K562 (cell line): ENCODE measurements at regions not wholly inside any gene's neighbourhood (a gene's known extent, or its start where the extent isn't known, plus 50 kb on each side); places are given as distances from the start of the nearest gene placed in this dataset.

Source experiments
- ATAC-seq: fragments of 200-7000 bp; cut with Tn5 transposase; 3 replicates; pipeline ENCODE4 v1.9.1; 2020; ENCODE audit warnings: moderate library complexity
- BruUV-seq: library from RNA; stranded (reverse); fragments of 400-500 nt; replicated peaks from 2 replicates; lab custom pipeline; 2021; lab: Mats Ljungman, UMichigan
- CTCF ChIA-PET: fragments of 300-600 bp; formaldehyde crosslinking; extraction: SDS; loops from one replicate; lab custom pipeline; 2021; ENCODE audit warnings: low intra/inter-chr PET ratio; lab: Yijun Ruan, JAX
- POLR2A ChIA-PET: fragments of 300-600, 350-650 bp; sonication (Branson Sonifier 250); formaldehyde crosslinking; extraction: SDS; loops from one replicate; lab custom pipeline; 2021; ENCODE audit warnings: antibody characterized with exemption, inconsistent platforms; lab: Yijun Ruan, JAX
- DNase-seq, 4 experiments: peaks; one replicate each; pipeline versions ENCODE4 v3.0.0 to v3.0.0-alpha.2; 2011 to 2018; ENCODE audit warnings: low spot score in 3 of 4, mixed read lengths in 3 of 4; ENCODE audit errors: extremely low read depth in 1 of 4
- FAIRE-seq: peaks from 2 replicates; lab custom pipeline; 2011; peaks lifted over from hg19 to GRCh38; lab: Jason Lieb, UNC
- H2AFZ ChIP-seq: 2 replicates; pipeline ENCODE4 v1.6.0; 2011; ENCODE audit warnings: low read depth, low read length, control low read depth, inconsistent platforms
- H3K27ac ChIP-seq: fragments of 200-600 bp; 3 replicates; pipeline ENCODE4 v1.8.0; 2011; ENCODE audit warnings: low read depth, mild to moderate bottlenecking, control low read depth, inconsistent platforms, low read length, moderate library complexity, mixed read lengths; ENCODE audit errors: extremely low read depth
- H3K27me3 ChIP-seq, 2 experiments: fragments of 300-600 bp in 1 of 2; 2 replicates in 1 of 2; 3 replicates in 1 of 2; pipeline versions ENCODE4 v1.6.0 to v1.8.0; 2011; ENCODE audit warnings: inconsistent platforms in 2 of 2, low read length in 2 of 2, mild to moderate bottlenecking in 1 of 2, mixed read lengths in 1 of 2, moderate library complexity in 1 of 2; ENCODE audit not compliant: control insufficient read depth in 2 of 2, insufficient read depth in 2 of 2
- H3K36me3 ChIP-seq: fragments of 300-600 bp; 3 replicates; pipeline ENCODE4 v1.8.0; 2011; ENCODE audit warnings: mild to moderate bottlenecking, low read length, inconsistent platforms; ENCODE audit not compliant: control insufficient read depth, insufficient read depth
- H3K4me1 ChIP-seq, 2 experiments: fragments of 200-600 bp in 1 of 2; replicated peaks in 1 of 2; 2 replicates in 1 of 2; 3 replicates in 1 of 2; pipeline versions ENCODE4 v1.5.1 to v1.8.0; 2011; ENCODE audit warnings: inconsistent platforms in 2 of 2, low read length in 2 of 2, mild to moderate bottlenecking in 1 of 2, mixed read lengths in 1 of 2, moderate library complexity in 1 of 2; ENCODE audit not compliant: control insufficient read depth in 2 of 2, insufficient read depth in 2 of 2
- H3K4me2 ChIP-seq: 2 replicates; pipeline ENCODE4 v1.6.1; 2011; ENCODE audit warnings: low read length, control low read depth, inconsistent platforms, mixed read lengths; ENCODE audit not compliant: insufficient read depth
- H3K4me3 ChIP-seq: fragments of 200-600 bp; sonication (generic), shearing (Covaris generic); 2 replicates; pipeline ENCODE4 v1.5.1; 2016; ENCODE audit warnings: control low read depth, inconsistent platforms
- H3K79me2 ChIP-seq: fragments of 200-600 bp; 3 replicates; pipeline ENCODE4 v1.8.0; 2011; ENCODE audit warnings: low read length, inconsistent platforms; ENCODE audit not compliant: control insufficient read depth, insufficient read depth
- H3K9ac ChIP-seq, 2 experiments: 2 replicates each; pipeline versions ENCODE4 v1.6.0 to v1.6.1; 2011; ENCODE audit warnings: low read depth in 2 of 2, low read length in 2 of 2, control low read depth in 1 of 2, inconsistent platforms in 1 of 2, mild to moderate bottlenecking in 1 of 2, mixed read lengths in 1 of 2; ENCODE audit not compliant: insufficient read depth in 1 of 2
- H3K9me1 ChIP-seq: one replicate; pipeline ENCODE4 v1.6.0; 2011; ENCODE audit warnings: inconsistent platforms, mild to moderate bottlenecking, low read length, moderate library complexity; ENCODE audit not compliant: control insufficient read depth, insufficient read depth
- H3K9me3 ChIP-seq: replicated peaks from 2 replicates; pipeline ENCODE4 v1.5.1; 2011; ENCODE audit warnings: low read depth, low read length, inconsistent platforms; ENCODE audit not compliant: control insufficient read depth, insufficient read depth
- H4K20me1 ChIP-seq: replicated peaks from 2 replicates; pipeline ENCODE4 v1.6.1; 2011; ENCODE audit warnings: low read length, inconsistent platforms, mixed read lengths; ENCODE audit not compliant: control insufficient read depth, insufficient read depth
- ETV5 ChIP-seq: sonication (generic); formaldehyde crosslinking; IDR thresholded peaks from 2 replicates; pipeline ENCODE4 v1.4.0; 2020; ENCODE audit warnings: low read depth, mild to moderate bottlenecking, missing genetic modification reagents
- PHF8 ChIP-seq: fragments of 200-600 bp; sonication (generic); IDR thresholded peaks from 2 replicates; pipeline ENCODE4 v1.6.1; 2012; ENCODE audit warnings: mixed run types, mild to moderate bottlenecking, inconsistent platforms, low read length, moderate library complexity, borderline replicate concordance
- POLR2A ChIP-seq: fragments of 450-650 bp; conservative IDR thresholded peaks from 2 replicates; pipeline ENCODE4 v1.6.1; 2016
- SRSF1 ChIP-seq: fragments of 200-400 bp; formaldehyde crosslinking; IDR thresholded peaks from 2 replicates; pipeline ENCODE4 v1.6.1; 2017; ENCODE audit warnings: mild to moderate bottlenecking, low read depth, low read length, moderate library complexity
- TRIM24 ChIP-seq, 2 experiments: fragments of 450-650 bp; IDR thresholded peaks; 2 replicates each; pipeline ENCODE4 v1.6.1; 2016
- ZNF143 ChIP-seq: sonication (generic); formaldehyde crosslinking; IDR thresholded peaks from 2 replicates; pipeline ENCODE4 v1.9.0; 2022; ENCODE audit warnings: mild to moderate bottlenecking, missing genetic modification reagents
- ZNF79 ChIP-seq: fragments of 250-450 bp; sonication (Bioruptor Pico); IDR thresholded peaks from 2 replicates; pipeline ENCODE4 v1.4.0; 2020; ENCODE audit warnings: low read depth, mild to moderate bottlenecking, moderate library complexity
- ZSCAN32 ChIP-seq: fragments of 450-650 bp; formaldehyde crosslinking; IDR thresholded peaks from 2 replicates; pipeline ENCODE4 v1.4.0; 2020; ENCODE audit warnings: mild to moderate bottlenecking, moderate library complexity
- WGBS: fragments of 100-300 bp; shearing (Covaris generic); methylation state at CpG from one replicate; pipeline ENCODE4 v1.1.6; 2016; ENCODE audit warnings: low coverage, mixed read lengths; ENCODE audit not compliant: insufficient coverage; ENCODE audit errors: missing lambda C conversion rate; 5-methylcytosine and 5-hydroxymethylcytosine counted together
- in situ Hi-C: fragments of 300-500 bp; cut with MboI; formaldehyde crosslinking; loops from 4 replicates; pipeline ENCODE4 v1.15.0; 2018; ENCODE audit warnings: inconsistent platforms, mixed read lengths
- intact Hi-C: fragments of 100-400 bp; cut with micrococcal nuclease; formaldehyde crosslinking; loops from 2 replicates; pipeline ENCODE4 v1.14.2; 2022
- TF ChIP-seq, protein P1 (sequence below): fragments of 450-650 bp; IDR thresholded peaks from 2 replicates; pipeline ENCODE4 v1.7.1; 2018; ENCODE audit warnings: mild to moderate bottlenecking, low read depth; ENCODE audit not compliant: partially characterized antibody

DNA sequence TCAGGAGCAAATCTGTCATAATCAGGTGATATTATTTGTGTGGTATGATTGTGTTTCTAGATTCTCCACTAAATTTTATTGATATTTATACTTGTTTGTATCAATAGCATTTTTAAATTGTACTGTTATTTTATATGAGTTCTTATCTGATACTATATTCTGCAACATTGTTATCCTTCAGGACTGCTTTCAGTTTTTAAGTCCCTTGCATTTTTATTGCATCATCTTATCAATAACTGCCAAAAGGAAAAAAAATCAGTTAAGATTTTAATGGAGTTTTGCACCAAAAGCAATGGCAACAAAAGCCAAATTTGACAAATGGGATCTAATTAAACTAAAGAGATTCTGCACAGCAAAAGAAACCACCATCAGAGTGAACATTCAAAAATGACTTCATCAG is 741.3 kb upstream of the CTNND2 start (continued):
- TF ChIP-seq, protein P1, sequence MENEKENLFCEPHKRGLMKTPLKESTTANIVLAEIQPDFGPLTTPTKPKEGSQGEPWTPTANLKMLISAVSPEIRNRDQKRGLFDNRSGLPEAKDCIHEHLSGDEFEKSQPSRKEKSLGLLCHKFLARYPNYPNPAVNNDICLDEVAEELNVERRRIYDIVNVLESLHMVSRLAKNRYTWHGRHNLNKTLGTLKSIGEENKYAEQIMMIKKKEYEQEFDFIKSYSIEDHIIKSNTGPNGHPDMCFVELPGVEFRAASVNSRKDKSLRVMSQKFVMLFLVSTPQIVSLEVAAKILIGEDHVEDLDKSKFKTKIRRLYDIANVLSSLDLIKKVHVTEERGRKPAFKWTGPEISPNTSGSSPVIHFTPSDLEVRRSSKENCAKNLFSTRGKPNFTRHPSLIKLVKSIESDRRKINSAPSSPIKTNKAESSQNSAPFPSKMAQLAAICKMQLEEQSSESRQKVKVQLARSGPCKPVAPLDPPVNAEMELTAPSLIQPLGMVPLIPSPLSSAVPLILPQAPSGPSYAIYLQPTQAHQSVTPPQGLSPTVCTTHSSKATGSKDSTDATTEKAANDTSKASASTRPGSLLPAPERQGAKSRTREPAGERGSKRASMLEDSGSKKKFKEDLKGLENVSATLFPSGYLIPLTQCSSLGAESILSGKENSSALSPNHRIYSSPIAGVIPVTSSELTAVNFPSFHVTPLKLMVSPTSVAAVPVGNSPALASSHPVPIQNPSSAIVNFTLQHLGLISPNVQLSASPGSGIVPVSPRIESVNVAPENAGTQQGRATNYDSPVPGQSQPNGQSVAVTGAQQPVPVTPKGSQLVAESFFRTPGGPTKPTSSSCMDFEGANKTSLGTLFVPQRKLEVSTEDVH: no peak
- no peak for TF ChIP-seq PHF8
- TF ChIP-seq TRIM24 (IDR thresholded peaks at IDR 0.05): peak; percentile 79 to 90; a peak in 3 of 4 replicates
- TF ChIP-seq ZSCAN32 (CRISPR knock-in tag): peak; percentile 63; the same call in 1 of the 2 replicates
- TF ChIP-seq POLR2A: no peak

DNA sequence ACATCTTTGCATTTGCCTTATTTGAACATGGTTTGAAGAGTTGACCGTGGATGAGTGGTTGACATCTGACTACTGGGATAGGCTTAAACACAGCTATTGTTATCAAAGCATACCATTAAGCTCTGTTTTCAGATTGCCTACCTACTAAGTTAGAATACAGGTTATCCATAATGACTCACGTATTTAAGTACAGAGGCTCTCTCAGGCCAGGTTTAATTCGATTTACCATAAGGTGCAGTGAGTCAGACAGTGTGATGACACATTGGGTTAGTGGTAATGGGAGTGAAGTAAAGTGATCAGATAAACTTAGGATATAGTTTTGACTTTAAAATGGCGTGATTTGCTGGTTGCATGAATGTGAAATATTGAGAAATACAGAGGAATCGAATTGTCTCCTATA is 732.0 kb upstream of the CTNND2 start:
- POLR2A ChIA-PET: no interaction called here

More for the DNA sequence above, 732.0 kb upstream of the CTNND2 start:
- Histone ChIP-seq H3K9me1 (no peaks in the 10 kb centered on the region), H3K9me3 (no peaks in the 10 kb centered on the region), H3K4me1 (no peaks in the 10 kb centered on the region), H3K79me2 (peaks cover 4% of the 10 kb centered on the region; the same call in 2 of the 3 replicates), H3K4me3 (no peak overlapping the region), H3K9ac (no peak overlapping the region), H3K27ac (no peak overlapping the region), H2AFZ (no peak overlapping the region), H3K36me3 (peaks cover 7% of the 10 kb centered on the region; the same call in 1 of the 3 replicates), H3K27me3 (no peaks in the 10 kb centered on the region), H4K20me1 (no peaks in the 10 kb centered on the region), H3K4me2 (no peak overlapping the region)
- in situ Hi-C loops (no loop called here), intact Hi-C loops (no loop called here)
- CTCF ChIA-PET: no interaction called here
- FAIRE-seq (no peak), DNase-seq (no peak), ATAC-seq (no peak)
- TF ChIP-seq ZNF79 (CRISPR knock-in tag) (no peak), ZNF143 (CRISPR knock-in tag) (no peak), ETV5 (no peak), SRSF1 (no peak)
- WGBS: 56% methylated on average over 5 of the region's 5 CpGs
- no TSS peak for BruUV-seq
